DMS 273 treated with DMSO at 0.1 percent for 48 hours (cell line): ENCODE measurements at regions not wholly inside any gene's neighbourhood (a gene's known extent, or its start where the extent isn't known, plus 50 kb on each side); places are given as distances from the start of the nearest gene placed in this dataset.

Experiments
- DNase-seq: peaks from one replicate; lab custom pipeline; 2025; lab: John Stamatoyannopoulos, UW

- no peak for DNase-seq
Observed at GRCh38 chr18:57243624-57244179, 96.8 kb downstream of the BOD1L2 start.

GRCh38 chr18:57249179-57249578, 102.3 kb downstream of the BOD1L2 start:
- no peak for DNase-seq

GRCh38 chr18:57249883-57250282, 102.5 kb upstream of the ST8SIA3 start:
- DNase-seq, result no peak

GRCh38 chr18:57251747-57252146, 100.6 kb upstream of the ST8SIA3 start:
- no peak for DNase-seq

- no peak for DNase-seq
Observed at GRCh38 chr18:57253903-57254302, 98.5 kb upstream of the ST8SIA3 start.

- DNase-seq, result no peak
Observed at GRCh38 chr18:57258131-57258777, 94.1 kb upstream of the ST8SIA3 start.

GRCh38 chr18:57267368-57267925, 84.9 kb upstream of the ST8SIA3 start:
- no peak for DNase-seq

- DNase-seq, result no peak
Observed at GRCh38 chr18:57269756-57270155, 82.6 kb upstream of the ST8SIA3 start.

GRCh38 chr18:57270156-57270555, 82.2 kb upstream of the ST8SIA3 start:
- no peak for DNase-seq

GRCh38 chr18:57273194-57273593, 79.2 kb upstream of the ST8SIA3 start:
- DNase-seq, result no peak

GRCh38 chr18:57275111-57275510, 77.2 kb upstream of the ST8SIA3 start:
- no peak for DNase-seq

GRCh38 chr18:57276829-57277228, 75.5 kb upstream of the ST8SIA3 start:
- DNase-seq, result no peak

- no peak for DNase-seq
Observed at GRCh38 chr18:57278933-57279332, 73.4 kb upstream of the ST8SIA3 start.

- no peak for DNase-seq
Observed at GRCh38 chr18:57281519-57281918, 70.8 kb upstream of the ST8SIA3 start.

GRCh38 chr18:57286949-57287348, 65.4 kb upstream of the ST8SIA3 start:
- DNase-seq, result no peak

- DNase-seq, result no peak
Observed at GRCh38 chr18:57287766-57288165, 64.6 kb upstream of the ST8SIA3 start.

- DNase-seq, result no peak
Observed at GRCh38 chr18:57294547-57294946, 57.8 kb upstream of the ST8SIA3 start.

- DNase-seq, result no peak
Observed at GRCh38 chr18:57296336-57296735, 56.0 kb upstream of the ST8SIA3 start.

- DNase-seq, result no peak
Observed at GRCh38 chr18:57297306-57297705, 55.1 kb upstream of the ST8SIA3 start.

- no peak for DNase-seq
Observed at GRCh38 chr18:57299931-57300330, 52.4 kb upstream of the ST8SIA3 start.

GRCh38 chr18:57301573-57302559, 50.5 kb upstream of the ST8SIA3 start:
- no peak for DNase-seq
